Uterus (tissue), 2 donors: ENCODE measurements at regions not wholly inside any gene's neighbourhood (a gene's known extent, or its start where the extent isn't known, plus 50 kb on each side); places are given as distances from the start of the nearest gene placed in this dataset.

ENCODE experiments used
- POLR2A ChIP-seq, 2 donors: fragments of 450-650 bp; IDR thresholded peaks; one replicate each; pipeline ENCODE4 v1.6.1; 2016; ENCODE audit warnings: antibody characterized with exemption in 2 of 2, mild to moderate bottlenecking in 1 of 2, moderate library complexity in 1 of 2
- TF ChIP-seq, protein P1 (sequence below), 4 experiments: fragments of 200-600 bp in 2 of 4; fragments of 450-650 bp in 2 of 4; sonication (generic) in 2 of 4; IDR thresholded peaks; one replicate each; pipeline ENCODE4 v1.5.1; 2016 to 2019; ENCODE audit warnings: antibody characterized with exemption in 4 of 4, mild to moderate bottlenecking in 2 of 4, moderate library complexity in 1 of 4

DNA sequence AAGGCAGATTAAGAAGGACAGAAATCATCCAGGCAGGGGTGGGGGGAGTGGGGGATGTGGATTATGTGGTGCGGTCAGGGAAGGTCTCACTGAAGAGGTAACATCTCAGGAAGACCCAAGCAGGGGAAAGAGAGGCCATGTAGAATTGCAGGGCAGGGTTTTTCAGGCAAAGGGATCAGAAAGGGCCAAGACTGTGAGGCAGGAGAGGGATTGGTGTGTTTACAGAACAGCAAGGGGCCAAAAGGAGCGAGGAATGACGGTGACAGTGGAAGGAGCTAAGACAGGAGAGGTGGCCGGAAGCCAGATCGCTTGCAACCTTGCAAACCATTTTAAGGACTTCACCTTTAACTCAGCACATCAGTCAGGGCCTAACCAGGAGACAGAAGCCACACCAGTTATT is 535.4 kb upstream of the JARID2 start:
- TF ChIP-seq, protein P1, sequence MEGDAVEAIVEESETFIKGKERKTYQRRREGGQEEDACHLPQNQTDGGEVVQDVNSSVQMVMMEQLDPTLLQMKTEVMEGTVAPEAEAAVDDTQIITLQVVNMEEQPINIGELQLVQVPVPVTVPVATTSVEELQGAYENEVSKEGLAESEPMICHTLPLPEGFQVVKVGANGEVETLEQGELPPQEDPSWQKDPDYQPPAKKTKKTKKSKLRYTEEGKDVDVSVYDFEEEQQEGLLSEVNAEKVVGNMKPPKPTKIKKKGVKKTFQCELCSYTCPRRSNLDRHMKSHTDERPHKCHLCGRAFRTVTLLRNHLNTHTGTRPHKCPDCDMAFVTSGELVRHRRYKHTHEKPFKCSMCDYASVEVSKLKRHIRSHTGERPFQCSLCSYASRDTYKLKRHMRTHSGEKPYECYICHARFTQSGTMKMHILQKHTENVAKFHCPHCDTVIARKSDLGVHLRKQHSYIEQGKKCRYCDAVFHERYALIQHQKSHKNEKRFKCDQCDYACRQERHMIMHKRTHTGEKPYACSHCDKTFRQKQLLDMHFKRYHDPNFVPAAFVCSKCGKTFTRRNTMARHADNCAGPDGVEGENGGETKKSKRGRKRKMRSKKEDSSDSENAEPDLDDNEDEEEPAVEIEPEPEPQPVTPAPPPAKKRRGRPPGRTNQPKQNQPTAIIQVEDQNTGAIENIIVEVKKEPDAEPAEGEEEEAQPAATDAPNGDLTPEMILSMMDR (IDR thresholded peaks at IDR 0.05): no peak
- no peak for TF ChIP-seq POLR2A (IDR thresholded peaks at IDR 0.05)
